Mesodermal cell (in vitro differentiated cells): ENCODE measurements at regions not wholly inside any gene's neighbourhood (a gene's known extent, or its start where the extent isn't known, plus 50 kb on each side); places are given as distances from the start of the nearest gene placed in this dataset.

Experiments used
- H3K27ac ChIP-seq: 2 replicates; pipeline ENCODE4 v1.7.0; 2013; ENCODE audit warnings: mild to moderate bottlenecking, low read depth, low read length, moderate library complexity; ENCODE audit not compliant: severe bottlenecking
- H3K36me3 ChIP-seq: 2 replicates; pipeline ENCODE4 v1.7.1; 2013; ENCODE audit warnings: mild to moderate bottlenecking, low read length, moderate library complexity; ENCODE audit not compliant: control insufficient read depth, insufficient read depth
- H3K4me1 ChIP-seq: one replicate; pipeline ENCODE4 v1.7.1; 2013; ENCODE audit warnings: mild to moderate bottlenecking, low read length; ENCODE audit not compliant: insufficient read depth, control insufficient read depth, poor library complexity, severe bottlenecking
- H3K4me3 ChIP-seq: 2 replicates; pipeline ENCODE4 v1.7.0; 2013; ENCODE audit warnings: low read length, control low read depth, mild to moderate bottlenecking; ENCODE audit not compliant: insufficient read depth, poor library complexity, severe bottlenecking; ENCODE audit errors: extremely low read depth
- H3K9me3 ChIP-seq: 2 replicates; pipeline ENCODE4 v1.7.1; 2013; ENCODE audit warnings: mild to moderate bottlenecking, low read length, moderate library complexity; ENCODE audit not compliant: control insufficient read depth
- WGBS, 2 experiments: methylation state at CpG; one replicate each; pipeline ENCODE4 v1.1.5; 2013; ENCODE audit warnings: missing lambda C conversion rate in 2 of 2; ENCODE audit not compliant: insufficient coverage in 2 of 2; 5-methylcytosine and 5-hydroxymethylcytosine counted together

DNA sequence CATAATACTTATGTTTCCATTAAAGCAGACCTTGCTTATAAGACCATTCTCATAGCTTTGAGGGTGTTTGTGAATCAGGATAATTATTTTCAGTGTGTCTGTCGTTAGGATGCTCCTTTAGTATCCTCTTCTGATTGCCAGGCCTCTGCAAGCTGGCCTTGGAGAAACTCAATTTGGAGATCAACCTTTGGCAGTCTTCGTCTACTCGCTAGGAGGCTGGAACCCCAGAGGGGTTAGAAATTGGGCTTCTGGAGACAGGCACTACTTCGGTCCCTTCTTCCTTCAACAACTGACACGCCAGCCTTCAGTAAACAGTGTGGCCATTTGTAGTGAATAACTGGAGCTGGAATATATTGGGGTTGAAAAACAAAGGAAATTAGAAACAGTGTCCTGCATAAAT lies 100.8 kb upstream of the CITED2 start:
- no peak overlapping the region for H3K4me3 ChIP-seq
- H3K9me3 ChIP-seq, result no peaks in the 10 kb centered on the region
- peak overlapping the region; percentile 73 for H3K27ac ChIP-seq
- 60 to 62% methylated on average over 1 to 4 of the region's 5 CpGs for WGBS, 2 experiments
- H3K36me3 ChIP-seq, result no peaks in the 10 kb centered on the region
- peaks cover 36% of the 10 kb centered on the region for H3K4me1 ChIP-seq

DNA sequence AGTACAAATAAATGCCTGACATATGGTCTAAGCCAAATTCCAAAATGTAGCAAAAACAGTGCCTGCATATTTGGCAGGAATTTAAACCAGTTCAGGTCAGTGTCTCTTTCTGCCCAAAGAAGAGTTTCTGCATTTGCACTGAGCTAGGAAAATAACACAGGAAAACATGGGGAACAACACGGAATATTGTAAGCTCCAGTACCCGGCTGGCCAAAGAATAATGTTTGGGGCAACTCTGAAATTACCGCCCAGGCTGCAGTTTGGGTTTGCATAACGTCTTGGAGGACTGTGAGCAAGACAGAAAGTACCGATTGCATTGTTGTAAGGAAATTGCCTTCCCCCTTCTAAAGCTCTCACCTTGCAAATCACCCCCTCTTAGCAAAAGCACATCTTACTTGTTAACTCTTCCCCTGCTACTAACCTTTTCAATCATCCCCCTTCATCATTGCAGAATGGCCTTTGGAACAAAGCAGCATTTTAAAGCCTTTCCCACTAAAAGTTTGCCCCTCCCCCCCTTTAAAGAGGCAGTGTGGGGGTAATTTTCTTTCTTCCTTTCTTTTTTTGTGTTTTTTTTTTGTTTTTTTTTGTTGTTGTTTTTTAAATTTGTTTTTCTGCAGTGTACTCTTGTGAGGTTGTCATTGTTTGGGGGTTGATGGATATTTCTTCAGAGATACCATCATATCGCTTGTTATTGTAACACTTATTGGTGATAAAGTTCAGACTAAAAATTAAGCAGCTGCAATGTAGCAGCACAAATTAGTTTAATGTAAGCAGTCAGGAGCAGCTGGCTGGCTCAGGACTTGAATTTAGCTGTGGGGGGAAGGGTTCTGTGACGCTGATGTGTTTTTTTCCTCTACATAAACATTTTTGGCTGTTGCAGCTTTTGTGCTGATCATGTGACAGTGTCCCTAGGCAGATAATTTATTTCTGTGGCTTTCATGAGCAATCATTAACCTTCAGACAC lies 100.0 kb upstream of the CITED2 start:
- Histone ChIP-seq H3K9me3 (no peaks in the 10 kb centered on the region), H3K36me3 (no peaks in the 10 kb centered on the region), H3K4me3 (peak overlapping the region; percentile 6), H3K27ac (peak overlapping the region; percentile 82), H3K4me1 (peaks cover 36% of the 10 kb centered on the region)
- WGBS, 2 experiments, result 3 to 25% methylated on average over 4 to 5 of the region's 7 CpGs

DNA sequence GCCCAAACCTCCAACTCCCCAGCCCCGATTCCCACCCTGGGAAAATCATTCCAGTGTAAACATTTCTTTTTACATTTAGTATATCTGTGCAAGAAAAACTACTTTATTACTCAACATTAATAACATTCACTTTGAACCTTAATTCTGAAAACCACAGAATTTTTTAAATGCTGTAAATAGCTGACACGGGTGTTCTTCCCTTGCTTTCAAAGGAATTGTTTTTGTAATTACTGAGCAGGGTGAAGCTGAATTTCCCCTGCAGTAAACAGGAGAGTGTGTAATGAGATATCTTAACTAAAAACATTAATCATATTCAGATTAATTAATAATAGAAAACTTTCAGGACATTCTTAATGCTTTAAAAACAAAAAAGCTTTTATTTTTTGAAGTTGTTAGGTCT lies 99.3 kb upstream of the CITED2 start:
- Histone ChIP-seq H3K27ac (peak overlapping the region; percentile 82), H3K9me3 (no peaks in the 10 kb centered on the region), H3K4me1 (peaks cover 36% of the 10 kb centered on the region), H3K36me3 (no peaks in the 10 kb centered on the region), H3K4me3 (no peak overlapping the region)
- 50% methylated on average over 1 of the region's 2 CpGs; no CpG with 5 or more reads in 1 of the 2 experiments for WGBS, 2 experiments

DNA sequence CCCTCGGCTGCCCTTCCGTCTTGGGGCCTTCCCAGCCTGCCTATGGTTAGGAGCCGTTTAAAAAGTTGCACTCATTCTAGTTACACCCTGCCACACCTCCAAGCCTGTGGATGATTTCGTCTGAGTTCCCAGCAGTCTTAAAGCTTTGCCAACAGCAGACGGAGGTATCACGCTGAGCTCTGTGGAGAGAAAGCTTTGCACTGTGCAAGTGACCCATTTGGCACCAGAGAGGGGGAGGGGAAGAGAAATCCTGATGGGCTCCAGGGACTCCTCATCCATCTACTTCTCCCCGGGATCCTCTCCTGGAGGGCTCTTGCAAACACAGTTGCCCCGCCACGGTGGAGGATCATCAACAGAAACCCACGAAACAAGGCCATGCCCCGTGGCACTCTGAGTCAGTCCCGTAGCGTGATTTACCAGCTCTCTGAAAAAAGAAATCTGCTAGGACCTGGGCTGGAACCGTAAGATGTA lies 98.8 kb upstream of the CITED2 start:
- Histone ChIP-seq H3K4me3 (no peak overlapping the region), H3K4me1 (peaks cover 36% of the 10 kb centered on the region), H3K27ac (peak overlapping the region; percentile 82), H3K9me3 (no peaks in the 10 kb centered on the region), H3K36me3 (no peaks in the 10 kb centered on the region)
- WGBS, 2 experiments, result 51 to 57% methylated on average over 11 of the region's 14 CpGs

DNA sequence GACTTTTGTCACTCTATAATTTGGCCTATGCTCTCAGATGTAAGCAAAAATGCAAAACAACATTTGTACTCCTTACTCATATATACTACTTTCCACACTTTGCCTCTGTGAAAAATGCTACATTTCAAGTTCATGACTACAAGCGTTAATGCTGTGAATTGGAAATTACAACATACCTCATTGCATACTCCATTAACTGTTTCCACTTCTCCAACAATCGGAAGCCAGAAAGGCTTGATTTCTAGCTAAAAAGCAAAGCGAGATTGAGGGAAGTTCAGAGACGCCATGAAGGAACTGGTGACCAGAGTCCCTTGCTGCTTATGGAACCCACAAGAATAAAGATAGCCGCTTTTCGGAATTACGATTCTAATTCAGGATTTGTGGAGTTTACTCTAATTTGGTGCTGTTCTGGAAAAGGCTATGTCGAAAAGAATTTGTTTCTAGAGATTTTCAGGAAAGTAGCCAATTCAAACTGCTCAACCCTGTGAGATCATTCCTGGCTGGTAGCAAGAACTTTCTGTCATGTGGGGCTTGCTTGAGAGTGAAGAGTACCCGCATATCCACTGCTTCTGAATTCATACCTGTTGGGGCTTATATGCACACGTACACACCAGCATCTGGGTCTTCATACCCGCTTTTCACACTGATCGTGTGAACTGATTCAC lies 98.0 kb upstream of the CITED2 start:
- peaks cover 36% of the 10 kb centered on the region for H3K4me1 ChIP-seq
- 96 to 98% methylated on average over 11 of the region's 12 CpGs for WGBS, 2 experiments
- H3K9me3 ChIP-seq, result no peaks in the 10 kb centered on the region
- peak overlapping the region; percentile 82 for H3K27ac ChIP-seq
- H3K36me3 ChIP-seq, result no peaks in the 10 kb centered on the region
- no peak overlapping the region for H3K4me3 ChIP-seq

DNA sequence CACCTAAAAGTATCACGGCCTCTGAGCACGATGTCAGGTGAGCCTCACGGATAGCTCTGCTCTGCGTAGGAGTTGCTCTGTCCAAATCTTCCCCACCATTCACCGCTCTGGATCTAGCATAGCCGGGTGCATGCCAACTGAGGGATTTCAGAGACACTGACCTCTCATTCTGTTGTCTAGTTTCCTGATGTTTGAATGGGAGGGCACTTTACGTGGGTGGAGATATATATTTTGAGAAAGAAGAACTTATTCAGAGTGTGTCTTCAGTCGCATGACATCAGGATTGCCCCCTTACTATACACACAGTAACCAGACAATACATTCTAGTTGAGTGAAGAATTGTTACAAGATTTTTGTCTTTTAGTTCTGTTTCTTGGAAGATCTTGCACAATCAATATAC lies 96.5 kb upstream of the CITED2 start:
- Histone ChIP-seq H3K9me3 (no peaks in the 10 kb centered on the region), H3K36me3 (no peaks in the 10 kb centered on the region), H3K27ac (no peak overlapping the region), H3K4me3 (no peak overlapping the region), H3K4me1 (peaks cover 32% of the 10 kb centered on the region)
- 76 to 92% methylated on average over 4 of the region's 8 CpGs for WGBS, 2 experiments

DNA sequence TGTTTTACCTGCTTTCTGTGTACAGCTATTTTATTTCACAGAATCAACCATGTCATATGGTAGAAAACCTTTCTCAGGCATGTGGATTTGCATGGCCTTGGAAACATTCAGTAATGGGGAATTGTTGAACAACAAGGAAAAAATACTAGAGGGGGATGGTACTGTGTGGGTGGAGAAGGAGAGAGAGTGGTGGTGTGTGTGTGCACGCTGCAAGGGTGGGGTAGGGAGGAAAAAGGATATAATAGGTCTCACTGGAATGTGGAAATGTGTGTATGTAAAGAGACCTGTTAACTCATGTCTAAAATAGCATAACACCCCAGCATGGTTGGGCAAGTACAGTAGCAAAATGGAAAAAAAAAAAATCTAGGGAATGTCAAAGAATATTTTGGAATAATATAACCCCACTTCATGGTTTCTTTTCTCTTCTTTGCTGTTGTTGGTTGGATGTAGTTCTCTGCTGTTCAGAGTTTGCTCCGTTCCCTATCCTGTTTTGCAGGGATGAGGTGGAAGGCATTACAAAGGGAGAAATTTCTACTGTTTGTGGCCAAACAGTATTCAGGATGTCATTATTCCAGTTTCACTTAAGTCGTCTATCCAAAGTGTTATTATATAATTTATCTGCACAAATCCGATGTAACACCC lies 93.9 kb upstream of the CITED2 start:
- Histone ChIP-seq H3K4me1 (peaks cover 7% of the 10 kb centered on the region), H3K27ac (no peak overlapping the region), H3K9me3 (no peaks in the 10 kb centered on the region), H3K4me3 (no peak overlapping the region), H3K36me3 (no peaks in the 10 kb centered on the region)
- 63 to 67% methylated on average over 1 of the region's 4 CpGs for WGBS, 2 experiments

DNA sequence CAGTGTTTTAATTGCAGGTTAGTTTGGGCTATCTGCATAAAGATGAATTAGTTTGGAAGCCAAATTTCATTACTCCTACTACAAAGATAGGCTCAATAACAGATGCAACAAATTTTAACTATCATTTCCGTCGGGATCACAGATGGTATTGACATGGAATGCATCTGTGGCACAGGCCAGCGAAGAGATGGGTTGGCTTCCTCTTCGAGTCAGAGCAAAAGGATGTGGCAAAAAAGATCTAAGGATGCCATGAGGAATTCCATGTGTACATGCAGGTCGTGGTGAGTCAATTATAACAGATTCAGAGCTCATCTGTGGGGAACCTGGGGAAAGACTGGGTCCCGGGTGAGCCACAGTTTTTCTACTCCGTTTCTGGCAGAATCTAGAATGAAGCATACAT lies 83.0 kb upstream of the CITED2 start:
- WGBS, 2 experiments, result 86 to 87% methylated on average over 6 to 7 of the region's 7 CpGs
- no peaks in the 10 kb centered on the region for H3K9me3 ChIP-seq
- H3K4me1 ChIP-seq, result peaks cover 7% of the 10 kb centered on the region
- H3K4me3 ChIP-seq, result no peak overlapping the region
- H3K27ac ChIP-seq, result no peak overlapping the region
- no peaks in the 10 kb centered on the region for H3K36me3 ChIP-seq

DNA sequence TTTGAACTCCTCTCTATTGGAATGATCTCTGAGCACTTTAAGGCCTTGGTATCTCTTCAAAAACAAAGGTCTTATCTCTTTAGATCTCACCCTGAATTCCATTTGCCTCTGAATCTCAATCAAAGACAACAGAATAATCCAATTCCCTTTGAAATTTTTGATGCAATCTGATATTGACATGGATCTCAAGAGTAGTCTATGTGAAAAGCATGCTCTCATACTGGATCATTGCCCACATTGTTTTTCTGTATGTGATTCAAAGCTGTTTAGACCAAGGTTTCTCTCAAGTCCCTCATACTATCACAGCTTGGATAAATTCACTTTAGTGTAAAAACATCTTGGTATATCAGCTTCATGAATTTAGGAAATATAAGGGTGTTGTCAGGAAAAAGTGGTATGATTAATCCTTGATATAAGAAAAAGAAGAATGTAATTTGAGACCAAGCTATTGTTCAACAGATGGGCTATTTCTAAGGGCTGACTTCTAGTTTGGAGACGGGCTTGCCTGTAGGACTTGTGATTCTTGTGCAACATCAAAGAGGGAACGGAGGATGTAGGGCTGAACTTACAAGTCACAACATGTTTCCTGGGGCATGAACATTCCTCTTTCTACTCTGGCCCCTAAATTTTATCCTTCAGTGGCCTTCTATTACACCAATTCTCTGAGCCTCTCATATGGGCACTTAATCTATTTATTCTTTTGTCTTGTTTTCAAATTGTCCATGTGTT lies 77.9 kb upstream of the CITED2 start:
- Histone ChIP-seq H3K9me3 (no peaks in the 10 kb centered on the region), H3K4me3 (no peak overlapping the region)
- WGBS, 2 experiments, result 78 to 83% methylated on average over 1 to 2 of the region's 2 CpGs

DNA sequence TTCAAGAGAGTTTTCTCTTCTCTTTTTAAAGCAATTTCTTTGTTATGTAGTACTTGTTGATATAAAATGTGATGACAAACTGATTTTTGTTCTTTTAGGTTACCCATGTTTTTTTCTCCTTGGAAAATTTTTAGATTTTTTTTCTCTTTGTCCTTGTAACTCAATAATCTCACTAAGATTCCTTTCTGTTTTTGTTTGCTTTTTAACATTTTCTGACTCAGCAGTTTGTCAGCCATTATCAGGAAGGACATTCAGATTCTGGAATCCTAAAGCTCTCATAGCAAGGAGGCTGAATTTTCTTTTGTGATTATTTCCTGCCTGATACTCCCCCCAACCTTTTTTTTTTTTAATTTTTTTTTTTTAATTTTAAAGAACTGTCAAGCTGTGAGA lies 75.2 kb upstream of the CITED2 start:
- Histone ChIP-seq H3K27ac (peak overlapping the region; percentile 67), H3K9me3 (peaks cover 3% of the 10 kb centered on the region), H3K4me1 (peaks cover 43% of the 10 kb centered on the region), H3K36me3 (no peaks in the 10 kb centered on the region), H3K4me3 (no peak overlapping the region)

More for the DNA sequence above, 77.9 kb upstream of the CITED2 start:
- Histone ChIP-seq H3K27ac (no peak overlapping the region), H3K36me3 (no peaks in the 10 kb centered on the region), H3K4me1 (peaks cover 38% of the 10 kb centered on the region)
